ENCODE measurements at regions not wholly inside any gene's neighbourhood (a gene's known extent, or its start where the extent isn't known, plus 50 kb on each side); places are given as distances from the start of the nearest gene placed in this dataset.

DNA sequence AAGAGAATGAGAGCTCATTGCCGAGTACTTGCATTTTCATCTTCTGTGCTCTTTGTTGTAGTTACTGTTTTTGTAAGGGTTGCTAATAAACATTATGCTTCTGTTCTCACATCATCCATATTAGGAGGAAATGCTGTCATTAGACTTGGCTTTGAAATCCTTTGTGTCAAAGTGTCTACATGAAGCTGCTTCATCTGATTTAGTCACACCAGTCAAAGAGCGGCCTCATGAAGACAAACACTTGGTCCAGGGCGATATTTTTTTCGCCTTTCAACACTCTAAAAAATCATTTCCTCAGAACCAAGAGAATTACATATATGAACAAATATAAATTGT is 105.0 kb downstream of the SPRY2 start:
- no peak for DNase-seq (ENCODE audit: low spot score)

DNA sequence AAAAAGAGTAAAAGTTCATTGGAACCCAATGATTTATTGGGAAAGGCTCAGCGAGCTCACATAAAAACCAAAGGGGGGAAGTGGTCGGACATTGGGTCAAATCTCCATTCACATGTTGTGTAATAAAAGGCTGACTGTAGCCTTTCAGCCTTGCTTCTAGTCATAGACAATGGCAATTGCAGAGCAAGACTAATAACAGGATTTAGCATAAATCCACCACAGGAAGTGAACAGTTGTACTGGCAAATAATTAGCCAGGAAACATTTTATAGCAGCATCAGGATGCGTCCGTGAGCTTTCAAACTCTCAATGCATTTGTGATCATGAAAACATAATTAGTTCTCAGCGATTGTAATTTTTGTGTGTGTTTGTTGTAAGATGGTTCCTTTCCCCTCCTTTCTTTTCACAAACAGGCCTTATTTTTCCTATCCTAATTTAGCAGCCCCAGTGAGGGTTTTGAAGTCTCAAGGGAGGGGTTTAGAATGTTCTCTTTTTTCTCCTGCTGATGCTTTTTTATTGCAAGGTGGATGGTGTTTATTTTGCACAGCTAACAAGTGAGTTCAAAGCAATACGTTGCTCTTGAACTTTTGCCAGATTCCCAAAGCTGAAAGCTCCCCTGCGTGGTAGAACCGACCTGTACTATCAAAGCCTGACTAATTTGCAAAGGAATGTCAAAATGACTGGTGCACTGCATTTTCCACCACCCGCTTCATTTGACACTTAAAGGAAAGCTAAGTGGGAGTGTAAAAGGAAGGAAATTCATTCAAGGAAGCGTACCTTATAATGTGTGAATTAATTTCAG is 105.6 kb downstream of the SPRY2 start:
- DNase-seq (ENCODE audit: low spot score) = no peak

DNA sequence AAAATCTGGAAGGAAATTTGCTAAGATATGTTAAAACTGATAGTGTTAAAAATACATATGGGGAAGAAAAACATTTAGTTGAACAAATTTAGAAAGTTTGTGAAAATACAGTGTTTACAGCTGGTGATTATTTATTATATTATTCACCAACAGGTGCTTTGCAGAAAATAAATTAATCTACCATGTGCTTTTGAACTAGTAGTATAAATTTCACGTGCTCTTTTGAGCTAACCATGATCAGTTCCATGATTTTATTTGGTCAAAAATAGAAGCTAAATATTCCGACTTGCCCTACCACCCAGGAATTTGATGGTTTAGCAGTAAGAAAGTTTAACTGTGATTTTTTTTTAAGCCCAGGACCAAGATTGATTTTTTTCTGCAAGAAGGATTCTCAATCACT is 113.3 kb downstream of the SPRY2 start:
- no peak for DNase-seq (ENCODE audit: low spot score)

DNA sequence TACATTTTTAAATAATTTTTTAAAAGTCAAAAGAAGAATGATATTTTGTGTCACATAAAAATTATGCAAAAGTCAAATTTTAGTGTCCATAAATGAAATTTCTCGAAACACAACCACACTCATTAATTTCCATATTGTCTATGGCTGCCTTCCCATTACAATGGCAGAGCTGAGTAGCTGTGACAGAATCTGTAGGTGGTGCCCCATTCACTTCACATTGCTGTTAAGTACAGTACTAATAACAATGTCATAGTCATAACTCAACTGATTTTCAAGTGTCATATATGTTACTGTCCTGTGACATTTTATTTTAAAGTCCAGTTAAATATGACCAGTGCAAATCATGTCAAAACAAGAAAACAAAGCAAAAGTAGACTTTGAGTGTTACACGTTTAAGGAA is 114.3 kb downstream of the SPRY2 start:
- DNase-seq (ENCODE audit: low spot score) = no peak

DNA sequence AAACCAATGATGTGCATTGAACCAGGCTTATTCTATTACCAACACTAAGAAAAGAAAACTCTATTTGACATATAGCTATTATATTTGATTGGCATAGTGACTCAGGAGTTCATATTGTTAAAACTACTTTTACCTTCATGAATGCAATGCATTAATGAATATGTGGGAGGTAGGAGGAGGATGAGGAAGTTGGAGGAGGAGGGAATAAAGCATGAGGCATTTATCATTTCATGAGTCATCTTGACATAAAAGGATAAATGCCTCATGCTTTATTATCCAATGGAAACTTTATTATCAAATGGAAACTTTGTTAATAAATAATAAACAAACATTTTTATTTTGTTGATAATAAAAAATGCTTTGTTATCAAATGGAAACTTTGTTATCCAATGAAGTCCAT is 116.5 kb downstream of the SPRY2 start:
- DNase-seq (ENCODE audit: low spot score) = no peak

DNA sequence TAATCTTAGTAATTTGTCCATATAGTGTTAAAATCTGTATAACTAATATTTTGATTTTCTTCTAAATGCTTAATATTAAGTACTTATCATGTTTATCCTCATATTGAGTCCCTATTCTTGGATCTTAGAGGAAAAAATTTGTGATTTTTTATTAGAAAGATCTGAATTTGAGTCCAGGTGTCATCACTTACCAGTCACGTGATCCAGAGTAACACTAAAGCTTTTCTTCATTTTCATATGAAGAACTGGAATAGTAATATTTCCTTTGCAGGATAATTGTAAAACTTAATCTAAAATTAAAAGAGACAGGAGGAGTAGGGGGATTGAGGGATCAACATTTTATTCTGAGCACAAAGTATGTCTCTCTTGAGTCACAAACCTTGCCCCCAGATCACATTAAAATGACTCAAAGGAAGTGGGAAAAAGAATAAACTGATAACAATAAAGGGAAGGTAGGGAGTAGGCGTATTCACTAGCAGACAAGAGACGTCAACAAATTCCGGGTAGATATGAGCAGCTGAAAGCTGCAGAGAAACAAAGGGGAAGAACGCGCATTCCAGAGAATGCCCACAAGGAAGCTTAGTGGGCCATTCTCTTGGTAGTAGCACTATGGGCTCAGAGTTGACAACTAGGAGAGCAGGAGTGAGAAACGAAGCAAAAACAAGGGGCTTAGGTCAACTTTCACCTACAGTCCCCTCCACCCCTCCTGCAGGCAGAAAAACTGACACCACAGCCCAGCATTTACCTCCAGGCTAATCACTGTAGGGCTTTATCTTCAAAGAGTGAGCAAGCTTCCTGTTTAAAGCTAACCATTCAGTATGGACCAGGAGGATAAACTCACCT is 123.1 kb downstream of the SPRY2 start:
- no peak for DNase-seq (ENCODE audit: low spot score)

DNA sequence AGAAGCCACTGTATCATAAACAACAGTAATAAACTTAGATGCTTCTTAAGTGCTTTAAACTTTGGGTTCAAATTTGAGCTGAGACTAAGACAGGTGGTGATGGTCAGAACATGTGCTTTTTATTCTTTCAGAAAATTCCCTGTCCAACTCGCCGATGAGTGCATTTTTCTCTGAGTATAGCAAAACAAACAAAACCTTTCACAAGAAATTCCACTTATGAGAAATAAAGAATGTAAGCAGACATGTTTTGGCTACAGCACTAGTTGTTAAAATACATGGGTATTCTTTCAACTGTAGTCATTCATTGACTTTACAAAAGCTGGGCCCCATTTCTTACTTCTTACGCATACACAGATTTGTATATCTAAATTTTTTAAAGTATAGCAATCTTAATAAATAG is 125.6 kb downstream of the SPRY2 start:
- no peak for DNase-seq (ENCODE audit: low spot score)

DNA sequence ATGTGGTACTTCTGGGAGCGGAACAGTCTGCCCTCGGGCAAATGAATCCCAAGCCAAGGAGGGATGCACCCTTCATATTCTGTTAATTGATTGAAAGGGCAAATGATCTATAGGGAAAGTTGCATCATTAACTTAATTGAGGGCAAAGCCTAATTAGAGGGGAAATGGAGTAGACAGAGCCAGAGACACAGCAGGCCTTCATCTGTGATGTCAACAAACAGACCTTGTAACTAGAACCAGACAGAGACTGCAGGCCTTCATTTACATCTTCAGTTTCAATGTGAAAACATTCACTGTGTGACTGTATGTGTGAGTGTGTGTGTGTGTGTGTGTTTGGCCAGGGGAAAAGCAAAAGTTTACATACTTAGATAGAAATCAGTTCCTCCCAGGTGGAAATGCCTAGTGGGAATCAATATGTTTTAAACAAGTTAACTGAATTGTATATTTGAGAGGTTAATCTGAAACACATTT is 126.4 kb downstream of the SPRY2 start:
- no peak for DNase-seq (ENCODE audit: low spot score)

DNA sequence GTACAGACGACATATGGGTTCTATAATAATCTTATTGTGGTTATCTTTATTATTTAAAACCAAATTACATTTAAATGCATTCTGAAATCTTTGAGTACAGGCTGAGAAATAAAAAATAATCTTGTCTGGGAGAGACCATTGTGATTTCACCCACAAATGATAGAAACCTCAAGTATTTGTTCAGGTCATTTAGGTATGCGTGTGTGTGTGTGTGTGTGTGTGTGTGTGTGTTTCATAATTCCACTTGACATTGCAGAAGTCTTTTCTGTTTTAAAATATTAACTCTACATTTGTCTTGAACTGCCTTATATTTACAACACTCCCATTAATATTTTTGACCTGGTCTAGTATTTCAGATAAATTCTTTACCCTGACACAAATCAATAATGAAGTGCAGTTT is 126.9 kb downstream of the SPRY2 start:
- no peak for DNase-seq (ENCODE audit: low spot score)

DNA sequence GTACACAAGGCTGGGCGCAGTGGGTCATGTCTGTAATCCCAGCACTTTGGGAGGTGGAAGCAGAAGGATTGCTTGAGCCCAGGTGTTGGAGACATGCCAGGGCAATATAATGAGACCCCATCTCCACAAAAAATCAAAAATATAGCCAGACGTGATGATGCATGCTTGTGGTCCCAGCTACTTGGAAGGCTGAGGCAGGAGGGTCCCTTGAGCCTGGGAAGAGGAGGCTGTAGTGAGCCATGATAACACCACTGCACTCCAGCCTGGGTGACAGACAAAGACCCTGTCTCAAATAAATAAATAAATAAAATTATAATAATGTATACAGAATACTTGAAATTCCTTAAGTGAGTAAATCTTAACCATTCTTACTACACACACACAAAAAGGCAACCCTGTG is 127.7 kb downstream of the SPRY2 start:
- DNase-seq (ENCODE audit: low spot score) = no peak

DNA sequence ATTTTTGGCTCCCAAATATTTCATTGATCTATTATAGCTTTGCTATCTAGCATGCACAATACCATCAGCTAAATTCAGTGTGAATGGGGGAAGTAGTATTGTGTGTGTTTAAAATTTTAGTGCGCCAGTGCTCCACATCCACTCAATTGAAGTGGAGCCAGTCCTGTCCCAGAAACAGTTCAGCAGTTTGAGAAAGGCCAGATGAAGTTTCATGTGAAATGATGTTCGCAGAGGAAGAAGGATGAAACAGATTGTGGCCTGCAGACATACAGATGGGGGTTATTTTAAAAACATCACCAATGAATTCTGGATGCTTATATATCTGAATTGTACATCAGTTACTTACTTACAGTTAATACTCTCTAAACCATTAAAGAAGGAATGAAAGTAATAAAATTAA is 129.4 kb downstream of the SPRY2 start:
- DNase-seq (ENCODE audit: low spot score) = no peak

DNA sequence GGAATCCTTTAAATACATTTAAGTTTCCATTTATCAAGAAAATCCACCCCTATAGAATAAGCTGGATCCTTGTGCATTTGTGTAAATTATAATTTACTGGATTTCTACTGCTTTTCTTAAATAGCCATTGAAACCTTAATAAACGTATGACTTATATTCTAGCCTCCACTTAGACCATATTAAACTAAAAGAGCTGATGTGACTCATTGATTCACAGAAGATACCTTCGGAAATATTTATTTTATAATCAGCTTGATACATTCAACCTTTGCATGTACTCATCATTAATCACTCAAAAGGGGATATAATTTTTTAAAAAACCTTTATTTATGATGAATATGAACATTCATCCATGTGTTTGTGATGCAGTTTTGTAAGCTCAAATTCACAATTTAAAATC is 136.3 kb downstream of the SPRY2 start:
- no peak for DNase-seq (ENCODE audit: low spot score)

DNA sequence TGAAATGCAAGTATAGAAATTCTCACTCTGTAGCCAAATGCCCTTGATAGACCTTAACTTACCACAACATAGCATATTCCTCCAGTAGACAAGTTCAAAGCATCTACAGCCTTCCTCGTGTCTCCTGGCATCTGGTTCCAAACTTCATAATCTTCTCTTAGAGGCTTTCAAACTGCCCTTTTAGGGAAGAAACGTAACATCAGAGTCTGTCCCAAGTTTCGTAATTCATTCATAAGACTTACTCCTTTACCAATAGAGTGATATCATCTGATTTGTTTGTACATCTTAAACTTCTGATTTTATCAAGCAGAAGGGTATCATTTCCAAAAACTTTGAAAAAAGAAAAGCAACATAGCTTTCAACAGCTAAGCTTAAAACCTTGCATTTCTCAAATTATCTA is 137.4 kb downstream of the SPRY2 start:
- DNase-seq (ENCODE audit: low spot score) = no peak

DNA sequence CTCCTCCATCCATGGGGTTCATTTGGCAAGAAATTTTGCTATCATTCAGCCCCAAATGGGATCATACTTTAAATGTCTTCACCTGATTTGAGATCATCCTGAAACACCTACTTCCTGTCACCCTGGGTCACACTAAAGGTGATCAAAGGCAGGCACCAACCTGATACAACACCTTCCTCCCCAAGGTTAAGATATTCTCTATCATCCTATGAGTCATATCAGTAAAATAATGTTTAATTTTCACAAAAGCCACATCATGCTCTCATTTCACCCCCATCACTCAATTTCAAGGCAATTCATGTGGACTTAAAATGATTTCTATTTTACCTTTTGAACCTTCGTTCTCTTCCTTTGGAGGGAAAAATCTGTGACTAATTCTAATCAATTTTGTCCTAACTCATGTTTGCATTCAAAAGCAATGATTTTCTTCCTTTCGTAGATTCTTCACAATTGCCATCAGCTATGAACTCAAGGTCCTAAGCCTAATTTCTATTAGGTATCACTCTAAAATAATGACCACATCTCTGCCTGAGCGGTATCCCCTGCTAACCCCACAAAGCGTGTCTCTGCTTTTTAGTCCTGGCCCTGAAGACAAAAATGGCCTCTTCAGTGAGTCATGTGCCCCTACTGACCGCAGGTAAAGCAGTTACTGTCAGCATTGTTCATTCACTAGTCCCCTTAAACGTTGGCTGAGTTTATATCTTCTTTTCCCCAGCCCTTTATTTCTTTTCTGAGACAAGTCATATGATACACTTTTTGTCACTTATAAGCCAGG is 139.0 kb downstream of the SPRY2 start:
- DNase-seq (ENCODE audit: low spot score) = no peak

DNA sequence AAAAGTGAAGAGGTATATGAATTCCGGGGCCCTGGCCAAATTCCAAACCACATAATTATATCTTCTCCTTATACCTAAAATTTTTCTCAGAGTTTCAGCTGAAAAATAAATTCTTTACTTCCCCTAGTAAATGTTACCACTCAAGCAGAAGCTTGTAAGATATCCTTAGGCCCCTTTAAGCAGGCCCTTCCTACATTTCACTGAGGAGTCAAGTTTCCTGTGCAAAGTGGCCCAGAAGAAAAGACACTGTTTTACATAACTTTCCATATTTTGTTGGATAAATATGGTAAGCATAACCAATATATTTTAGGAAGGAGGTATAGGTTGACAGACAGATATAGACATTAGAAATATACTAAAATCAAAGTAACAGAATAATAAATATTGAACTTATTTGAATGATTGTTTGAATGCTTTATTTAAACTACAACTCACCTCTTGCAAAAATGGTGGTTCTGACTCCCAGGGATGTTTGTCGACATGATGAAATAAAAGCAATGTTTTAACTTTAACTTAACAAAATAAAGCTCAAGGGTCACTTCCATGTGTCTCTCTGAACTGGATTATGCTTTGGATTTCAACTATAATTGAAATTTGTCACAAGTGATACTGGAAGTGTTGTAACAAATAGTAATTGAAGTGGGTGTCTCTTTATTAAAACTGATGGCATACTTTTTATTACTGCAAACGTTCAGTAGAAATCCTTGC is 141.2 kb downstream of the SPRY2 start:
- no peak for DNase-seq (ENCODE audit: low spot score)

DNA sequence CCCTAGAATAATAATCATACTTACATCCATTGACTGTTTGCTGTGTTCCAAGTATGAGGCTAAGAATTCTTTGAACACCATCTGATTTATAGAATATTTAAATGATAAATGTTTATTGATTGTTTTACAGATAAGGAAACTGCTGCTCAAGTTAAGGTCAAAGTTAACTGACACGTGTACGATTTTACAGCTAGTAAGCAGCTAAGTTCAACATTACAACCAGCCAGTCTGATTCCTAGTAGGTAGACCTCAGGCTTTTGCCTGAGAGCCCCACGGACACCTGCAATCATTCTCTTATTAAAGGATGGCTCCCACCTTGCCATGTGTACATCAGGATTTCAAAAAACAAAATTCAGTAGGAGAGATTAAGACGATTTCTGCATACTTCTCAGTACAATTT is 141.9 kb downstream of the SPRY2 start:
- no peak for DNase-seq (ENCODE audit: low spot score)

DNA sequence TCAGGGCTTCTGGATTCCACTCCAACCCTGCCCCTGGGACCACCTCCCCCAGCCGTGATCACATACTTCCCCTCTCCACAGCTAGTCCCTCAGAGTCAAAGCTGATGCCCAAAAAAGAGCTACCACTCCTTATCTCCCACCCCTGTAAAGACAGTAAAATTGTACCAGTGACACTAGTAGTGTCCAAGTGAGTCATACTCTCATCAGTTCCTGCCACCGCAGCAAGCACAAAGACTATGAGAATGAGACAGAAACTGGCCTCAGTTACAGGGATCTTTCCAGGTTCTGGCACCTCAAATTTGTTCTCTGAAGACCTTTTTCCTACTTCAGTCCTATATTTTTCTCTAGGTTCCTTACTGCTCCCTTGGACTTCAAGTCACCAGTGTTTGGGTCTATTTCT is 144.2 kb downstream of the SPRY2 start:
- no peak for DNase-seq (ENCODE audit: low spot score)

DNA sequence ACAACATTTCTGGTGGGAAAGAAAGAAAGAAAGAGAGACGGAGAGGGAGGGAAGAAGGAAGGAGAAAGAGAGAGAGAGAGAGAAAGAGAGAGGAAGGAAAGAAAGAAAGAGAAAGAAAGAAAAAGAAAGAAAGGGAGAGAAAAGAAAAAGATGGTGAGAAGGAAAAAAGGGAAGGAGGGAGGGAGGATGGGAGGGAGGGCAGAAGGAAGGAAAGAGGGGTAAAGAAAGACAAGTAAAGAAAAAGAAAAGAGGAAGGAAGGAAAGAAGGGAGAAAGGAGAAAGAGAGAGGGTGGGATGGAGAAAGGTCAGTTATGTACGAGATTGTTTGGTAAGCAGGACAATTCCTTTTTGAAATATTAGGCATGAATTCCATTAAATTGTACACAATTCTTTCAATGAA is 145.3 kb downstream of the SPRY2 start:
- no peak for DNase-seq (ENCODE audit: low spot score)

DNA sequence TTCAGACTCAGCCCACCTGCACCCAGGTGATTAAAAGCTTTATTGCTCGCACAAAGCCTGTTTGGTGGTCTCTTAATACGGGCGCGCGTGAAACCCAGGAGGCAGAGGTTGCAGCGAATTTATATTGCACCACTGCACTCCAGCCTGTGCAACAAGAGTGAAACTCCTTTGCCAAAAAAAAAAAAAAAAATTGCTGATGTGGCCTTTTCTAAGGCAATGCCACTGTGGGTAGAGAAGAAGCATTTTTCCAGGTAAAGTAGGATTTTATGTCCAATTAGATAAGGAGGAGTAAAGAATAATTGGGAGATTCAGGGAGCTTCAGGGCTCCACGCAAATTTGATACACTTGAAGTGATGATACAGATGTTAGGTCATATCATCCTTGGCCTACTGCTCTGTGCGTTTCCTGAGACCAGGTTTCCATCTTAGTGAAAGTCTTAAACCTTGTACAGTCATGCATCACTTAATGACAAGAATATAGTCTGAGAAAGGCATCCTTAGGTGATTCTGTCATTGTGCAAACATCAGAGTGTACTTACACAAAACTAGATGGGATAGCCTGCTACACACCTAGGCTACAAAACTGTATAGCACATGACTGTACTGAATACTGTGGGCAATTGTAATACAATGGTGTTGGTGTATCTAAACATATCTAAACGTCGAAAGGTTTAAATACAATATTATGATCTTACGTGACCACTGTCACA is 150.9 kb downstream of the SPRY2 start:
- DNase-seq (ENCODE audit: low spot score) = no peak

DNA sequence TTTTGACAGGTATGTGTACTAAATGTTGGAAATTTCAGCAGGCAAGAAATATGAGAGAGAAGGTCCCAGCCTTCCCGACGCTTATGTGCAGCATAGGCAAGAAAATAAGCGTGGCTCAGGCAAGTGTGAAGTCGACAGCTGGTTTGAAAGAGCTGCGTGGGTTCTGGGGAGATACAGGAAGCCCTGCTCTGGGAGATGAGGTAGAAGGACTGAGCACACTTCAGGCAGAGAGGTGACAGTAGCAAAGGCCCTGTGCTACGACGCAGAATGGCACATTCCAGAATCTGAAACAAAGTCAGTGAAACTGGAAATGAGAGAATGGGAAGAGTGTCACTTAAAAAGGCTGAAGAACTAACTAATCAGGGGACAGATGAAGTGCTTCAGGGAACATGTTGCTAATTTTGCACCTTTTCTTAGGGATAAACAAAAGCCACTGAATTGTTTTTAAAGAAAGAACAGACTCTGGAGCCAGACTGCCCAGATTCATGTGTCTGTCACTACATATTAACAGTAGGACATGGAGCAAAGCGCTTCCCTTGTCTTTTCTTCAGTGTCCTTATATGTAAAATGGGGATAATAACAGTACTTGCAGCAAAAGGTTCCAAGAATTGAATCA is 160.1 kb downstream of the SPRY2 start:
- DNase-seq (ENCODE audit: low spot score) = no peak

DNA sequence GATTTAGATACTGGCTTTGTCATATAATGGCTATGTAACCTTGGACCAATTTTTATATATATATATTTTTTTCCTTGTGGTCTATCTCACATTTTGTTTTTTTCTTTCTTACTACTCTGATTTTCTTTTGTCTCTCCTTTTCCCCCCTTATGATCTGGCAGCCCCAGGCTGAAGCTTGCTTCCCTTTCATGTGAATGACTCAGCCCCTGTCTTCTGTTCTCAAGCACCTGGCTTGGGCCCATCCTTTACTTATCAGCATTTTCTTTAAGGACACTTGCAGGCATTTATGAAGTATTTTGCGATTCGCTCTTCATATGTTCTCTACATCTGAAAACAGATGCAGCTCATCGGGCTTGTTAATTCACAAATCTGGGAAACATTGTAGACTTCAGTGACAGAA is 163.6 kb downstream of the SPRY2 start:
- DNase-seq (ENCODE audit: low spot score) = no peak

Data from activated CD4-positive, alpha-beta T cell treated with anti-CD3 and anti-CD28 coated beads, Interleukin-2, Interleukin-4, amounts not matched to agents 100 ng/mL and 50 ng/mL, durations not matched to agents 16 hours and 8 hours (primary cell).